ENCODE measurements at regions not wholly inside any gene's neighbourhood (a gene's known extent, or its start where the extent isn't known, plus 50 kb on each side); places are given as distances from the start of the nearest gene placed in this dataset.

- no peak for TF ChIP-seq EZH2 (IDR thresholded peaks at IDR 0.05; ENCODE audit: borderline replicate concordance, low read length)
- TF ChIP-seq, protein P1, sequence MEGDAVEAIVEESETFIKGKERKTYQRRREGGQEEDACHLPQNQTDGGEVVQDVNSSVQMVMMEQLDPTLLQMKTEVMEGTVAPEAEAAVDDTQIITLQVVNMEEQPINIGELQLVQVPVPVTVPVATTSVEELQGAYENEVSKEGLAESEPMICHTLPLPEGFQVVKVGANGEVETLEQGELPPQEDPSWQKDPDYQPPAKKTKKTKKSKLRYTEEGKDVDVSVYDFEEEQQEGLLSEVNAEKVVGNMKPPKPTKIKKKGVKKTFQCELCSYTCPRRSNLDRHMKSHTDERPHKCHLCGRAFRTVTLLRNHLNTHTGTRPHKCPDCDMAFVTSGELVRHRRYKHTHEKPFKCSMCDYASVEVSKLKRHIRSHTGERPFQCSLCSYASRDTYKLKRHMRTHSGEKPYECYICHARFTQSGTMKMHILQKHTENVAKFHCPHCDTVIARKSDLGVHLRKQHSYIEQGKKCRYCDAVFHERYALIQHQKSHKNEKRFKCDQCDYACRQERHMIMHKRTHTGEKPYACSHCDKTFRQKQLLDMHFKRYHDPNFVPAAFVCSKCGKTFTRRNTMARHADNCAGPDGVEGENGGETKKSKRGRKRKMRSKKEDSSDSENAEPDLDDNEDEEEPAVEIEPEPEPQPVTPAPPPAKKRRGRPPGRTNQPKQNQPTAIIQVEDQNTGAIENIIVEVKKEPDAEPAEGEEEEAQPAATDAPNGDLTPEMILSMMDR (IDR thresholded peaks at IDR 0.05; ENCODE audit: low read length): no peak
- Histone ChIP-seq H3K9ac (ENCODE audit: low read length) (no peak overlapping the region), H3K27me3 (ENCODE audit: insufficient read depth, low read length) (no peaks in the 10 kb centered on the region), H3K36me3 (ENCODE audit: insufficient read depth, low read length) (no peaks in the 10 kb centered on the region), H3K4me3 (ENCODE audit: low read depth, low read length, poor library complexity, severe bottlenecking) (no peak overlapping the region), H3F3A (ENCODE audit: insufficient read depth, low read length) (no peaks in the 10 kb centered on the region), H3K79me2 (ENCODE audit: insufficient read depth, low read length) (no peaks in the 10 kb centered on the region), H3K9me3 (ENCODE audit: low read length) (no peaks in the 10 kb centered on the region), H3K9me2 (ENCODE audit: low read depth, low read length) (no peaks in the 10 kb centered on the region), H3K4me2 (ENCODE audit: low read length) (no peak overlapping the region), H2AFZ (ENCODE audit: low read length) (no peak overlapping the region), H4K20me1 (ENCODE audit: insufficient read depth, low read length) (no peaks in the 10 kb centered on the region), H3K4me1 (ENCODE audit: insufficient read depth, low read length, severe bottlenecking) (no peaks in the 10 kb centered on the region), H3K27ac (ENCODE audit: low read depth, low read length, poor library complexity, severe bottlenecking) (no peak overlapping the region)
Measured at GRCh38 chr6:2412731-2413130, 167.3 kb upstream of the GMDS start.

DNA sequence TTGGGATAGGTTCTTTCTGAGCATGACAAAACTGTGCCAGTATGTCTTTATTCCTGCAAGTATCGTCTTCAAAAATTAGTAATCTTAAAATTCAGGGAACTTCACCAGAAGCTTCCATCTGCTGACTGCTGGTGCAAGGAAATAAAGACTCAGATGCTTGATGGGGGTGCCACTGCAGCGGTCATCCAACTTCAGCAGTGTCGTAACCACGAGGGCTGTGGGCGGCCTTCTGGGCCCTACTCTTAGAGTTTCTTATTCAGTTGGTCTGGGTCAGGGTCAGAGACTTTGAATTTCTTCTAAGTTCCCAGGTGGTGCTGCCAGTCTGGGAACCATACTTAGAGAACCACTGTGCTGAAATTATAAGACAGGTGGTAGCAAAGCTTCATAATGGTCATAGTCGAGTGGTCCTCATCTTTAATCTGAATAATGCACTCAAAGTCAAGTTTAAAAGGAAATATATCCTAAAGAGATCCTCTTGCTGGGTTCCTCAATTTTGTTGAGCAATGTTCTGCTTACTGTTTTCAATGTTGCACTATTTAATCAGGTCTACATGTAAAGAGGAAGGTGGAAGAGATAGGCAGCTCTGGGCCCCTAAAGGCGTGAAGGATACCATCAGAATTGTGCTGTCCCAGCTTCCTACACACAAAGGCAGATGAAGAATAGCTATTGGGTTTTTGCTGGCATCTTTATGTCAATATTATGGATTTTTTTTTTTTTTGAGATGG, 165.4 kb upstream of the GMDS start:
- Histone ChIP-seq H3K9me3 (ENCODE audit: low read length) (no peaks in the 10 kb centered on the region), H3K9ac (ENCODE audit: low read length) (no peak overlapping the region), H3F3A (ENCODE audit: insufficient read depth, low read length) (no peaks in the 10 kb centered on the region), H3K4me2 (ENCODE audit: low read length) (no peak overlapping the region), H3K4me3 (ENCODE audit: low read depth, low read length, poor library complexity, severe bottlenecking) (no peak overlapping the region), H4K20me1 (ENCODE audit: insufficient read depth, low read length) (no peaks in the 10 kb centered on the region), H3K4me1 (ENCODE audit: insufficient read depth, low read length, severe bottlenecking) (no peaks in the 10 kb centered on the region), H3K79me2 (ENCODE audit: insufficient read depth, low read length) (no peaks in the 10 kb centered on the region), H2AFZ (ENCODE audit: low read length) (no peak overlapping the region), H3K27ac (ENCODE audit: low read depth, low read length, poor library complexity, severe bottlenecking) (no peak overlapping the region), H3K36me3 (ENCODE audit: insufficient read depth, low read length) (no peaks in the 10 kb centered on the region), H3K9me2 (ENCODE audit: low read depth, low read length) (no peaks in the 10 kb centered on the region), H3K27me3 (ENCODE audit: insufficient read depth, low read length) (no peaks in the 10 kb centered on the region)
- TF ChIP-seq, protein P1 (IDR thresholded peaks at IDR 0.05; ENCODE audit: low read length): no peak
- TF ChIP-seq EZH2 (IDR thresholded peaks at IDR 0.05; ENCODE audit: borderline replicate concordance, low read length): no peak

GRCh38 chr6:2407525-2407924, 162.1 kb upstream of the GMDS start:
- H3K4me3 ChIP-seq (ENCODE audit: low read depth, low read length, poor library complexity, severe bottlenecking): no peak overlapping the region
- no peak overlapping the region for H3K27ac ChIP-seq (ENCODE audit: low read depth, low read length, poor library complexity, severe bottlenecking)
- no peaks in the 10 kb centered on the region for H4K20me1 ChIP-seq (ENCODE audit: insufficient read depth, low read length)
- H3K36me3 ChIP-seq (ENCODE audit: insufficient read depth, low read length): no peaks in the 10 kb centered on the region
- H3K4me2 ChIP-seq (ENCODE audit: low read length): no peak overlapping the region
- no peaks in the 10 kb centered on the region for H3K27me3 ChIP-seq (ENCODE audit: insufficient read depth, low read length)
- H2AFZ ChIP-seq (ENCODE audit: low read length): no peak overlapping the region
- no peaks in the 10 kb centered on the region for H3K4me1 ChIP-seq (ENCODE audit: insufficient read depth, low read length, severe bottlenecking)
- H3K79me2 ChIP-seq (ENCODE audit: insufficient read depth, low read length): no peaks in the 10 kb centered on the region
- no peaks in the 10 kb centered on the region for H3F3A ChIP-seq (ENCODE audit: insufficient read depth, low read length)
- no peaks in the 10 kb centered on the region for H3K9me2 ChIP-seq (ENCODE audit: low read depth, low read length)
- no peaks in the 10 kb centered on the region for H3K9me3 ChIP-seq (ENCODE audit: low read length)
- no peak overlapping the region for H3K9ac ChIP-seq (ENCODE audit: low read length)
- TF ChIP-seq EZH2 (IDR thresholded peaks at IDR 0.05; ENCODE audit: borderline replicate concordance, low read length): no peak
- TF ChIP-seq, protein P1 (IDR thresholded peaks at IDR 0.05; ENCODE audit: low read length): no peak

Data from OCI-LY1 (cell line).